GM18861 (cell line): ENCODE measurements at regions not wholly inside any gene's neighbourhood (a gene's known extent, or its start where the extent isn't known, plus 50 kb on each side); places are given as distances from the start of the nearest gene placed in this dataset.
A peak's percentile ranks its signal among the peaks of the same experiment; 100 is the strongest.
"Not testable (repeated sequence)": the region's sequence is repeated elsewhere in the genome, so short reads cannot be mapped to it uniquely, and the experiment has no call there.

Experiments
- ATAC-seq: cut with Tn5 transposase; IDR thresholded peaks from one replicate; pipeline ENCODE4 v1.9.1; 2021; ENCODE audit not compliant: unreplicated experiment

DNA sequence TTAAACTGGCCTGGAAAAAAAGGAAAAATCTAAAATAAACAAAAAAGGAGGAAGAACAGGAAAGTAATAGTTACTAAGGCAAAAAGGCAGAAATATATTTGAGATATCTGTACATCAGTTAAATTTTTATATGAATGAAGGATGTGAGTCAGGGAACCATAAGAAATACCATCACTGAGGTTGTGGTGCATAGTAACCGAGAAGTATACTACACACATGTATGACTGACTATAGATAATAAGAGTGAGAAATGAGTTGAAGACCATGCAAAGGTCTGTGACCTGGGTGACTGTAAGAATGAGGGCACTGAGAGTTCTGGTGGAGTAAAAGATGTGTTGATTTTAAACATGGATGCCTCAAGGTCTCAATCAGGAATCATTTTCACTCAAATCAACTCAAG lies 220.6 kb upstream of the FAM241A start:
- ATAC-seq: no peak

- ATAC-seq: peak; percentile 98
These were observed 214.6 kb upstream of the FAM241A start for GRCh38 chr4:111930659-111931058.

DNA sequence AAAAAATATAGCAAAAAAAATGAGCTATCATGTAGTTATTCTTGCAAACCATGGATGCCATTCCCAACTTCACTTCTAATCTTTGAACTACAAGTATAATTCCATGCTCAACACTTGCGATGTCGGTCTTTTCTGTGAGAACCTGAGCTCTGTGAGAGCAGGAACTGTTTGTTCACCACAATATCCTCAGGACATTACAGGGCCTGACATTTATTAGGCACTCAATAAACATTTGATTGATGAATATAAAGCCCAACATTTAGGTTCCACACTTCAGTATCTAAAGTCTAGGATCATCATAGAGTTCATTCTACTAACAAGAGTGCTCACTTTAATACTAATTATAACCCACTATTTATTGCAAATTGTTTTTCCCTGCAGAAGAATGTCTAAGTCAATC lies 211.6 kb upstream of the FAM241A start:
- no peak for ATAC-seq

GRCh38 chr4:111934314-111934713 lies 210.9 kb upstream of the FAM241A start:
- ATAC-seq: no peak

- ATAC-seq: peak; percentile 88
These were observed 207.9 kb upstream of the FAM241A start for GRCh38 chr4:111937368-111937767.

DNA sequence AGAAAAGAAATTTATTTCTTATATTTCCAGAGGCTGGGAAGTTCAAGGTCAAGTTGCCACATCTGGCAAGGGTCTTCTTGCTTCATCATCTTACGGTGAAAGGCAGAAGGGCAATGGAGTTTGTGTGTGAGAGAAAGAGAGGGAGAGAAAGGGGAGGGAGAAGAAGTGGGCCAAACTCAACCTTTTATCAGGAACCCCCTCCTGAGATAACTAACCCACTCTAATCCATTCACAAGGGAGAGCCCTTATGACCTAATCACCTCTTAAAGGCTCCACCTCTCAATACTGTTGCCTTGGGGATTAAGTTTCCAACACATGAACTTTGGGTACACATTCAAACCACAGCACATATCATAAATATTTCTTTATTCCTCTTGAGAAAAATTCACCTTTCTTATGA lies 203.3 kb upstream of the FAM241A start:
- ATAC-seq: no peak

DNA sequence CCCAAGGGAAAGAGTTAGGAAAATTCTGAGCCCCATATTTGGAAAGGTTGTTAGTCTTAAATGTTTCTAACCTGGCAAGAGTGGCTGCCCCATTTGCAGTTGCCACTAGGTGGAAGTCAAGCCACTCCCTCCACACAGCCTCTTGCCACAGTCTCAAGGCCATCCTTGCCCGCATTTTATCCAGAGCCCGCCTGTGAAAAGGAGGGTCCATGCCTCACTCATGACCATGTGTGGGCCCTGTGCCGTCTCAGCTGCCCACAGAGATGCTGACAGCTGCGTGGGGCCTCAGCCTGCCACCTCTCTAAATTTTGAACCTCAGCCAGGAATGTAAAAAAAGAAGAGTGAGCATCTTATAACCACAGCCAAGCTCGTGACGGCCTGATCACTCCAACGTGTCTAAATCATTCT lies 201.5 kb upstream of the FAM241A start:
- ATAC-seq: peak; percentile 94

GRCh38 chr4:111945014-111945413 lies 200.2 kb upstream of the FAM241A start:
- no peak for ATAC-seq

DNA sequence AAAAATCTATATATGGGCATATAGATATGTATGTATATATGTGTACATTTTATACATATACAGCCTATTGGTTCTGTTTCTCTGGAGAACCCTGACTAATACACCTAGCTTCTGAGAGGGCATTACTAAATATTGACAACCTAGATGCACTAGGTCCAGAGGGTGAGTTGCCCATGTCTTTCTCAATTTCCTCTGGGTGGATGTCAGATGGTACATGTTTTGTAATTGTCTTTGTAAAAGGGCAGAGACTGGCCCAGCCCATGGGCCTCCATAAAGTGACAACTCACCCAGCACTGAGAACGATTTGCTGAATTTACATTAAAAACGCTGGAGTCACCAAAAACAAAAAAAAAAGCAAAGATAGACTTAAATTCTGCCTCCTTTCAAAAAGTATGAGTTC lies 198.5 kb upstream of the FAM241A start:
- no peak for ATAC-seq

DNA sequence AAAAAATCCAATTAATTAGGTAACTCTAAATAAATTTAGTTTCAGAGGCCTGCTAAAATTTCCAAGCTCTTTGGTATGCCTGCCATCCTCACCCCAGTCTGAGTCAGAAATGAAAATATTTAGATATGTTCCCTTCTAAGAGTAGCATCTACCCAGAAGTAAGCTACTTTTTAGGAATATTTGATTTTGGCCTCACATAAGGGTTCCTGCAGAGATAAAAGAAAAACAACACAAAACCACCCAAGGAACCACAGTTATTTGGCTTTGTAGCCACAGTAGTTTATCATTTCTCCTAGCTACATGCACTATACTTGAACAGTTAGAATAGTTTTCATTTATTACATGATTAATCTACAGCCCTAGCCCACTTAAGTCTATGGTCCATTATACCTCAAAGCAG lies 192.6 kb upstream of the FAM241A start:
- no peak for ATAC-seq

DNA sequence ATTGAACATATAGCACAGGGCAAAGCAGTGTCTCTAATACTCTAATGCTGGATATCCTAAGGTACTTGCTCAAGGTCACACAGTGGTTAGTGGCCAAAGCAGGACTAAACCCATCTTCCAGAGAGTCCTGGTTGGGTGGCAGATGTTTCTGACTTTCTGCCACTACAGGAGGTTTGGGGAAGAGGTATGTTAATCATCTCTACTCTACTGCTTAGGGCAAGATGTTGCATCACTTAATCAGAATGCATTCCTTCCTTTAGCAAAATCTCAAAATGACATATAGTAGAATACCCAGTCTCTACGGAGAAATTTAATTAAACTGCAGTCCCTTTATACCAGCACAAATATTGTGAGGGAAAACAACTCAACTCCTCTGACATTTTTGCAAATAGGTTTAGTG lies 190.7 kb upstream of the FAM241A start:
- no peak for ATAC-seq

GRCh38 chr4:111955001-111955400 lies 190.3 kb upstream of the FAM241A start:
- no peak for ATAC-seq

DNA sequence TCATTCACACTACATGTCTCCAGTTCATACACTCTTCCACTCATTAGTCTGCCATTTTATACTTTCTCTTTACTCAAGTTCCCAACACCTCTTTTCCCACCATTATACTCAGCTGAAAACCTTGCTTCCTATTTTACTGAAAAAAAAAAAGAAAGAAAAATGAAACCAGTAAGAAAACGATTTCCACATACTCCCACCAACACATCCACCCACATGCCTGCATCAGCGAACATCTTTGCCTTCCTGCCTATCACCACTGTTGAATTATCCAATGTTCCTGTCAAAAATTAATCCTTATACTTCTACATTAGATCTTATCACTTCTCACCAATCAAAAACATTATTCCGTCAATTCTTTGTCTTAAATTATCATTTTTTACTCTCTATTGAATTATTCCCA lies 188.1 kb upstream of the FAM241A start:
- no peak for ATAC-seq

DNA sequence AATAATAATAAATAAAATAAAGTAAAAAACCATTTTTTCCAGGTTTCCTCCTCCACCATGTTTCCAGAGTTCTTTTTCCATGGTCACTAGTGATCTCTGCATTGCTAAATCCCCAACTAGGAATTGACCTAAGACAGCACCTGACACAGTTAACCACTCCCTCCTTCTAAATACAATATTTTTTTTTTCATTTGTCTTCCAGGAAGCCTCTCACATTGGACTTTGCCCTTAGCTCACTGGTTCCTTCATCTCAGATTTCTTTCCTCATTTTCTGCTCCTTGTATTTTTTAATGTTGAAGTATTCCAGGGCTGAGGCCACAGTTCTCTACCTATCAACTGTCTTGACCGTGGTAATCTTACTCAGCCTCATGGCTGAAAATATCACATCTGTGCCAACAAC lies 187.3 kb upstream of the FAM241A start:
- ATAC-seq: no peak

- no peak for ATAC-seq
These were observed 186.0 kb upstream of the FAM241A start for GRCh38 chr4:111959222-111959621.

- peak; percentile 90 for ATAC-seq
These were observed 185.0 kb upstream of the FAM241A start for GRCh38 chr4:111960241-111960667.

DNA sequence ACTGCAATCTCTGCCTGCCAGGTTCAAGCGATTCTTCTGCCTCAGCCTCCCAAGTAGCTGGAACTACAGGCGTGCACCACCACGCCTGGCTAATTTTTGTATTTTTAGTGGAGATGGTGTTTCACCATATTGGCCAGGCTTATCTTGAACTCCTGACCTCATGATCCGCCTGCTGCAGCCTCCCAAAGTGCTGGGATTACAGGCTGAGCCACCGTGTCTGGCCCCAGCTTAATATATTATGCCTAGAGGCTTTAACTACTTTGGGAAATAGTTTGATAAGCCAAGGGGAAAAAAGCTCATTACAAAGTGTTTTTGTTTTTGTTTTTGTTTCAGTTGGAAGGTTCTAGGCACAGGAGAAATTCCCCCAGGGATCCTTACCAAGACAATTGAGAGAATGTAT lies 184.2 kb upstream of the FAM241A start:
- not testable (repeated sequence) for ATAC-seq

DNA sequence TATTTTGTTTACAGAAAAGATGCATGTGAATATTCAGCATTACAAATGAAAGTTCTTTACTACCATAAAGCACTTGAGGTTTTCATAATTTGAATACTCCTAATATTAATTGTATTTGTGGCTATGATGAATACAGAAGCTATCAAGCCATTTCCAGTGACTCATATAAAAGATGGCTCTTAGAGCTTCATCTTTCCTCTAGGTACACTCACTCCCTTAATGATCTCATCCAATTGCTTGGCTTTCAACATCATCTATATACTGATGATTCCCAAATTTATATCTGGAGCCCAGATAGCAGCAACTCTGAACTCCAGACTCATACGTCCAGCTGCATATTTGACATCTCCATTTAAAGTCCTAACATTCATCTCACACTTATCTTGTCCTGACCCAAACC lies 183.4 kb upstream of the FAM241A start:
- ATAC-seq: no peak

- peak; percentile 33 for ATAC-seq
These were observed 182.0 kb upstream of the FAM241A start for GRCh38 chr4:111963158-111963700.

DNA sequence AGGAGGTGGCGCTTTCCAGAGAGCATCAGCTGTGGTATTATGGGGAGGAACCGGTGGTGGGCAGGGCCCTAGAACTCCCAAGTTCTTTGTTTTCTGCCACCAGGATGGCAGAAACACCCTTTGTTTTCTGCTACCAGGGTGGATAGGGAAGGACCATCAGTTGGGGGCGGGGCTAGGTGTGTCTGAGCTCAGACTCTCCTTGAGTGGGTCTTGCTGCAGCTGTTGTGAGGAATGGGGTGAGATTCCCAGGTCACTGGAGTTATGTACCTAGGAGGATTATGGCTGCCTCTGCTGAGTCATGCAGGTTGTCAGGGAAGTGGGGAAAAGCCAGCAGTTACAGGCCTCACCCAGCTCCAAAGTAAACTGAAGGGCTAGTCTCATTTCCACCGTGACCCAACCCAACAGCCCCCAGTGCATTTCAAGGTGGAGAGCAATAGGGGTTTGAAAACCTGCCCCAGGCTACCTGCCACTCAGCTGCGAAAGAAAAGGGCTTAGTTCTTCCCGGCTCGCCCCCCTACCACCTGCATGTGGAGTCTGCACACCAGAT lies 167.8 kb upstream of the FAM241A start:
- no peak for ATAC-seq

DNA sequence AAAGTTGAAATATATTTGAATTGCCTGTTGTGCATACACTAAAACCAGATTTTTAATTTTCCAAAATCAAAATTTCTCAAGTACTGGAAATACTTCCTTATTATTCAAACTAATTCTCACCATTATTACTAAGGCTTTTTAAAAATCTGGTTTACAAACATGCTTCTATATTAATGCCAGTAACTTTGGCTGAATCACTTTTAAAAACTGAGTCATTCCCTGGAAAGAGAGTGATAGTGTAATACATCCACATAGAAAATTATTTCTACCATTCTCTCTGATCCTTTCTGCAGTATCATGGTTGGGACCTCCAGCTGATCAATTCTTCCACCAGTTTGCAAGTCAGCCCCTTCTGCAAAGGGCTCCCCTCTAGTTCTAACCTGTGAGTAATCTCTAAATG lies 165.3 kb upstream of the FAM241A start:
- no peak for ATAC-seq

GRCh38 chr4:111982089-111982488 lies 163.2 kb upstream of the FAM241A start:
- ATAC-seq: no peak

DNA sequence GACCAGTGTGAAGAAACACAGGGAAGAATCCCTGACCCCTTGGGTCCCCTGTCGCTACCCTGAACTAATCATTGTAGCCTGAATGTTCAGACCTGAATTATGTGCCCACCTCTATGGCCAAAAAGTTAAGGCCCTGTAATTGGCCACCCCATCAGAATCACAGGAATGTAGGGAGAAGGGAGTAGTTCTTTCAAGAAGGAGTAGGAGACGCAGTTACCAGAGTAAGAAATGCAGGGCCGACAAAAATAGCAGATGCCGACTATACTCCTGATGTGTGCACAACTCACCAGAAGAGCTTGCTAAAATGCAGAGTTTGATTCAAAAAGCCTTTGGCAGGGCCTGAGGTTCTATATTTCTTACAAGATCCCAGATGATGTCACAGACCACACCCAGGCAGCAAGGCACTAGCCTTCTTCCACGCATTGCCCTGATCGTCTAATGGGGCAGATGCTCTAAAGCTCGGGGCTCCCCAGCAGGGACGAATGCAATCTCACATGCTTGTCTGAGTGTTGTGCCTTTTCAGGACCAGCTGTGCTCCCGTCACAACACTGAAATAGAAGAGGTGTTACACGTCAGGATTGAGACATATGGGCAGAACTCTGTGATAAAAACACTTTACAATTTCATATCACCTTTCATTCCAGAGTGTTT lies 161.0 kb upstream of the FAM241A start:
- no peak for ATAC-seq
